GM13977 (cell line): ENCODE measurements at regions not wholly inside any gene's neighbourhood (a gene's known extent, or its start where the extent isn't known, plus 50 kb on each side); places are given as distances from the start of the nearest gene placed in this dataset.

Source experiments
- DNase-seq: peaks from one replicate; pipeline ENCODE4 v3.0.0; 2012; ENCODE audit warnings: low spot score
- in situ Hi-C: fragments of 300-500 bp; cut with MboI; formaldehyde crosslinking; loops from one replicate; pipeline ENCODE4 v1.12.0; 2022; ENCODE audit warnings: low sequenced_read_pairs, low pct_unique_long_range_greater_than_20kb, mixed read lengths, inconsistent platforms; ENCODE audit not compliant: unreplicated experiment
- TF ChIP-seq, protein P1 (sequence below): IDR thresholded peaks from 2 replicates; pipeline ENCODE4 v1.5.1; 2012; ENCODE audit warnings: mild to moderate bottlenecking, control low read depth; ENCODE audit not compliant: insufficient read depth; ENCODE audit errors: extremely low read depth, missing control alignments

DNA sequence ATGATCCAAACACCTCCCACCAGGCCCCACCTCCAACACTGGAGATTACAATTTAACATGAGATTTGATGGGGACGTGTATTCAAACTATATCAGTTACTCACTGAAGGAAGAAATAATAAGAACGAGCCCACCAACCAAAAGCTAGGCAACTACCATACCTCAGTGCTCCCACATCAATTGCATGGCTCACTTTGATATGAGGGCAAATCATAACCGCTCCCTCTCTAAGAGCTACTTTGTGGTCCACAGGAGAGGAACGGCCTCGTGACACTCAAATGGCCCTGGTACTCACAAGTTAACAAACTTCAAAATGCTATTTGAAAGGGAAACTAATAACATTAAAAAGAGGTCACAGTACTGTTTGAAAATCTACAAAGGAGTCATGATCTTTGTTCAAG lies 170.7 kb upstream of the SLC7A11 start:
- TF ChIP-seq, protein P1, sequence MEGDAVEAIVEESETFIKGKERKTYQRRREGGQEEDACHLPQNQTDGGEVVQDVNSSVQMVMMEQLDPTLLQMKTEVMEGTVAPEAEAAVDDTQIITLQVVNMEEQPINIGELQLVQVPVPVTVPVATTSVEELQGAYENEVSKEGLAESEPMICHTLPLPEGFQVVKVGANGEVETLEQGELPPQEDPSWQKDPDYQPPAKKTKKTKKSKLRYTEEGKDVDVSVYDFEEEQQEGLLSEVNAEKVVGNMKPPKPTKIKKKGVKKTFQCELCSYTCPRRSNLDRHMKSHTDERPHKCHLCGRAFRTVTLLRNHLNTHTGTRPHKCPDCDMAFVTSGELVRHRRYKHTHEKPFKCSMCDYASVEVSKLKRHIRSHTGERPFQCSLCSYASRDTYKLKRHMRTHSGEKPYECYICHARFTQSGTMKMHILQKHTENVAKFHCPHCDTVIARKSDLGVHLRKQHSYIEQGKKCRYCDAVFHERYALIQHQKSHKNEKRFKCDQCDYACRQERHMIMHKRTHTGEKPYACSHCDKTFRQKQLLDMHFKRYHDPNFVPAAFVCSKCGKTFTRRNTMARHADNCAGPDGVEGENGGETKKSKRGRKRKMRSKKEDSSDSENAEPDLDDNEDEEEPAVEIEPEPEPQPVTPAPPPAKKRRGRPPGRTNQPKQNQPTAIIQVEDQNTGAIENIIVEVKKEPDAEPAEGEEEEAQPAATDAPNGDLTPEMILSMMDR: no peak
- DNase-seq: no peak
- in situ Hi-C loops: no loop called here

DNA sequence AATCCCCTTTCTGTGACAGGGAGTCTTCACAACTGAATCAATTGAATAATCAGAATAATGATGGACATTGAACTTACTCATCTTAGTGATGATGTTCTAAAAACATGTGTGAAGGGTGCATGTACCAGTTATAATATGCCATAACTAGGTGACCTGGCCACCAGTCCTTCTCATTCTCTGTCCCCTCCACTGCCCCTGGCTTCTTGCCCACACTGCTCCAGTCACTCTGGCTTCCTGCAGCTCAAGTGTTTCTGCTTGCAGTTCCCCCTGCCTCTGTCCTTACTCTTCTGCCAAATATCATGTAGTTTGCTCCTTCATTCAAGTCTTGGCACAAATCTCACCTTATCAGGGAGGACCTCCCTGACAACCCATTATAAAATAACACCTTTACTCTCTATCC lies 168.1 kb upstream of the SLC7A11 start:
- in situ Hi-C loops: no loop called here
- TF ChIP-seq, protein P1: no peak
- DNase-seq: no peak

DNA sequence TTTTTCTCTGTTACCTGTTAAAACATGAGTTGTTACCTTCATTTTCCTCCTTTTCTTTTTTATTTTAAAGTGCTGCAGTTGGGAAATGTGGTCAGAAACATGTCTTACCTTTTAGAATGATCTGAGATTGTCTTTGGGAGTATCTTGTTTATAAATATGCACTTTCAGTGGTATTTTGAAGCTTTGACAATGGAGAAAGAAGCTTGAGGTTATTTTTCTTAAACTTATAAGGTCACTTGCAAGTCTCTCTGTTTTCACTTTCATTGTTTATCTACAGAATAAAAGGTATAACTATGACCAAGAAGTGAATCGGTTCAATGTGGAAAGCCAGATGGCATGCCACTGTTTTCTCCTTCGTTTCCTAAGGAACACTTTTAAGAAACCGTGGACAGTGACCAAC lies 167.5 kb upstream of the SLC7A11 start:
- in situ Hi-C loops: no loop called here
- no peak for DNase-seq
- TF ChIP-seq, protein P1: no peak

DNA sequence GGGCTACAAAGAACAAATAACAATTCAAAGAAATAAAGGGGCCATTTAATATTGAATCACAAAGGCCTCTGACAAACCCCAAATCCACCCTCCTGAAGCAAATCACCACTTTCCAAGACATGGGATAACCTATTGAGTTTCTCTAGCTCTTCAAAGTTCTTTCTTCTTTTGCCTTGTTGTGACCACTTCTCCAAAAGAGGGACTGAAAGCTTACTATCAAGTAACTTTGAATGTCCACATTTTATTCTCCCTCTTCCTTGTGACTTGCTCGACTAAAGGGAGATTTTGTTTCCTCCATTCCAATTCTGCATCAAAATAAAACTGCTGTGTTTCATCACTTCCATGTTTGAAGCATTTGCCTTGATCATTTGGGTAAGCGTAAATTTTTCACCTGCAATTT lies 166.6 kb upstream of the SLC7A11 start:
- DNase-seq: no peak
- TF ChIP-seq, protein P1: no peak
- in situ Hi-C loops: no loop called here

DNA sequence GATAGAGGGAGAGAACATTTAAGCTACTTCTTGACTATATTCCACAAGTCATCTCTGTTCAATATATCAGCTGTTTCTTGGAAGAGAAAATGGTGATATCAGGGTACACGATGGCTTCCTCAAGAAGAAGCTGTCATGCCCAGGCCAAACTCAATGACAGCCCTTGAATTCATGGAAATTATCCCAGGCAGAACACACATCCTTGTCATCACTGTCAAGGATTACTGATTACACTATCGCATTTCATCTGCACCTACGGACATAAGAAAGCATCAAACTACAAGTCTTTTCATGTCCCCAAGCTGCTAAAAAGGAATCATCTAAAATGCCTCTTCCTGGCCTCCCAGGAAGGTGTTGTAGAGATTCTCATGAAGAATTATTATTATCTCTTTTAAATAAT lies 165.2 kb upstream of the SLC7A11 start:
- TF ChIP-seq, protein P1: no peak
- no peak for DNase-seq
- in situ Hi-C loops: no loop called here

DNA sequence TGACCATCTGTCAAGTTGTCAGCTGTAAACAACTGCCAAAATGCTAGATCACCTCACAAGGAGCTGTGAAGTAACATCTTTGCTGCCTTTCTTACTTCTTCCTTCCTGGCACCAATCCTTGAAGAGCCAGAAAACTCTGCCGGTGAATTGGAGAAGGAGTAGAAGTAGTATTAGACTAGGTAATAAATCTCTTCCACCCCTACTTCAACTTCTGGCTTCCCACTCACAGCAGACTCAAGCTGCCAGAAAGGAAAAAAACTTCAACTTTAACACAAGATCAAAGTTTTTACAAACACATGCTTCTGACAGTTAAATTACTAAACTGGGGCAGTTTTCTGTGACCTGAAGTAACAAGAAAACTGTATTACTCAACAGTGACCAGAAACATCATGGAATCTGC lies 164.7 kb upstream of the SLC7A11 start:
- in situ Hi-C loops: no loop called here
- TF ChIP-seq, protein P1: no peak
- no peak for DNase-seq
